SU-DHL-6 (cell line): ENCODE measurements at regions not wholly inside any gene's neighbourhood (a gene's known extent, or its start where the extent isn't known, plus 50 kb on each side); places are given as distances from the start of the nearest gene placed in this dataset.

Experiments used
- CTCF ChIP-seq: fragments of 200-600 bp; sonication (generic); IDR thresholded peaks from one replicate; pipeline ENCODE4 v1.5.1; 2017; ENCODE audit warnings: antibody characterized with exemption, mild to moderate bottlenecking, low read length, moderate library complexity; ENCODE audit not compliant: insufficient read depth, poor library complexity, severe bottlenecking
- EZH2phosphoT487 ChIP-seq: fragments of 200-600 bp; sonication (generic), shearing (Covaris generic); conservative IDR thresholded peaks from 2 replicates; pipeline ENCODE4 v1.6.1; 2018; ENCODE audit warnings: mild to moderate bottlenecking, antibody characterized with exemption, low read length, moderate library complexity, mixed read lengths

- TF ChIP-seq CTCF (no peak), EZH2phosphoT487 (no peak)
These were observed 411.0 kb upstream of the ACVR2A start for GRCh38 chr2:147433822-147434221.
